Thoracic aorta (tissue), 2 donors: ENCODE measurements at regions not wholly inside any gene's neighbourhood (a gene's known extent, or its start where the extent isn't known, plus 50 kb on each side); places are given as distances from the start of the nearest gene placed in this dataset.

Experiments used
- ATAC-seq: fragments of 150-250 bp; one replicate; pipeline ENCODE4 v1.8.0; 2017; ENCODE audit warnings: low read depth; ENCODE audit not compliant: insufficient number of reproducible peaks, low FRiP score
- DNase-seq: peaks from one replicate; pipeline ENCODE4 v3.0.0-alpha.2; 2020; ENCODE audit warnings: low spot score
- H3K27ac ChIP-seq, 2 donors: fragments of 200-600 bp; sonication (generic); 1 replicate in 1 of 2; 2 replicates in 1 of 2; pipeline ENCODE4 v1.5.1; 2016; ENCODE audit warnings: mild to moderate bottlenecking in 2 of 2, moderate library complexity in 2 of 2
- H3K27me3 ChIP-seq: fragments of 200-600 bp; sonication (generic); replicated peaks from 2 replicates; pipeline ENCODE4 v1.6.0; 2016; ENCODE audit warnings: mild to moderate bottlenecking; ENCODE audit not compliant: insufficient read depth
- H3K36me3 ChIP-seq: fragments of 200-600 bp; sonication (generic); one replicate; pipeline ENCODE4 v1.5.1; 2016
- H3K4me1 ChIP-seq, 2 donors: fragments of 200-600 bp; sonication (generic); 1 replicate in 1 of 2; 2 replicates in 1 of 2; pipeline versions ENCODE4 v1.5.1 to v1.6.0; 2016; ENCODE audit warnings: low read depth in 2 of 2, mild to moderate bottlenecking in 1 of 2; ENCODE audit not compliant: control insufficient read depth in 1 of 2
- H3K4me3 ChIP-seq: fragments of 200-600 bp; sonication (generic); 2 replicates; pipeline ENCODE4 v1.5.1; 2016; ENCODE audit warnings: mild to moderate bottlenecking
- H3K9me3 ChIP-seq: fragments of 200-600 bp; sonication (generic); 2 replicates; pipeline ENCODE4 v1.5.1; 2016
- TF ChIP-seq, protein P1 (sequence below): fragments of 200-600 bp; sonication (generic); IDR thresholded peaks from one replicate; pipeline ENCODE4 v1.5.1; 2019; ENCODE audit warnings: antibody characterized with exemption

DNA sequence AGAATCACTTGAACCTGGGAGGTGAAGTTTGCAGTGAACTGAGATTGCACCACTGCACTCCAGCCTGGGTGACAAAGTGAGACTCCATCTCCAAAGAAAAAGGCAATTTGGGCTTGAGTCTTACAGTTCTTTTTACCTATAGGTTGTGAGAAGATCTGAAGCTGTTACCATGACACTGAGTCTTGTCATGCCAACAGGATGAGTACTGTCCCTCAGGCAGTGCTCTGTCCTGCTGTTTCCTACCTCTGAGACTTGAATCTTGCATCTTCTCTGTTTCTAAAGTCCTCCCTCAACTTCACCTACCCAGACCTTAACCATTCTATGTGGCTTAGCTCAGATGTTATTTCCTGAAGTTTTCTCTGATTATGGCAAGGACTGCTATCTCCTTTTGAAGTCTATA, 400.8 kb upstream of the PRICKLE1 start:
- Histone ChIP-seq H3K9me3 (no peaks in the 10 kb centered on the region), H3K36me3 (no peaks in the 10 kb centered on the region), H3K27me3 (no peaks in the 10 kb centered on the region), H3K27ac (no peak overlapping the region), H3K4me3 (no peak overlapping the region), H3K4me1 (no peaks in the 10 kb centered on the region)
- DNase-seq: no peak
- ATAC-seq: no peak
- TF ChIP-seq, protein P1, sequence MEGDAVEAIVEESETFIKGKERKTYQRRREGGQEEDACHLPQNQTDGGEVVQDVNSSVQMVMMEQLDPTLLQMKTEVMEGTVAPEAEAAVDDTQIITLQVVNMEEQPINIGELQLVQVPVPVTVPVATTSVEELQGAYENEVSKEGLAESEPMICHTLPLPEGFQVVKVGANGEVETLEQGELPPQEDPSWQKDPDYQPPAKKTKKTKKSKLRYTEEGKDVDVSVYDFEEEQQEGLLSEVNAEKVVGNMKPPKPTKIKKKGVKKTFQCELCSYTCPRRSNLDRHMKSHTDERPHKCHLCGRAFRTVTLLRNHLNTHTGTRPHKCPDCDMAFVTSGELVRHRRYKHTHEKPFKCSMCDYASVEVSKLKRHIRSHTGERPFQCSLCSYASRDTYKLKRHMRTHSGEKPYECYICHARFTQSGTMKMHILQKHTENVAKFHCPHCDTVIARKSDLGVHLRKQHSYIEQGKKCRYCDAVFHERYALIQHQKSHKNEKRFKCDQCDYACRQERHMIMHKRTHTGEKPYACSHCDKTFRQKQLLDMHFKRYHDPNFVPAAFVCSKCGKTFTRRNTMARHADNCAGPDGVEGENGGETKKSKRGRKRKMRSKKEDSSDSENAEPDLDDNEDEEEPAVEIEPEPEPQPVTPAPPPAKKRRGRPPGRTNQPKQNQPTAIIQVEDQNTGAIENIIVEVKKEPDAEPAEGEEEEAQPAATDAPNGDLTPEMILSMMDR: no peak

DNA sequence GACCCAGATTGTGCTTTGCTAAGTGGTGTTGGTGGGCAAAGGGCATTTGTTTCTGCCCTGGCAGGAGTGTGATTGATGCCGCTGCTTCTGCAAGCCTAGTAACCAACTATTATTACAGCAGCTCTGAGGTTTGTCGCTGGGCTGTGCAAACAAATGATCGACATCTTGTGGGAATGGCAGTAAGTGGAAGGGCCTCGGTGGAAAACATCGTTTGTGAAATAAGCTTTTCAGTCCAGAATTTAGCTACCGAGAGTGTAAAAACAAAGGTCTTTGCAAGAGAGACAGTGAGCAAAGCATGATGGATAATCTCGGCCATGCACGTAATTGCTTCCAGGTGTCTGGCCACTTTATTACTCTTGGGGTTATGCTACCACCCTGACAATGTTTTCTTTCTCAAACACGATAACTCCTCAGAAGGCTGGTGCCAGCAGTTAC, 397.7 kb upstream of the PRICKLE1 start:
- H3K27me3 ChIP-seq: no peaks in the 10 kb centered on the region
- no peak overlapping the region for H3K4me3 ChIP-seq
- ATAC-seq (no peak), DNase-seq (no peak)
- TF ChIP-seq, protein P1: no peak
- H3K27ac ChIP-seq: no peak overlapping the region
- no peaks in the 10 kb centered on the region for H3K9me3 ChIP-seq
- no peaks in the 10 kb centered on the region for H3K4me1 ChIP-seq
- H3K36me3 ChIP-seq: no peaks in the 10 kb centered on the region

DNA sequence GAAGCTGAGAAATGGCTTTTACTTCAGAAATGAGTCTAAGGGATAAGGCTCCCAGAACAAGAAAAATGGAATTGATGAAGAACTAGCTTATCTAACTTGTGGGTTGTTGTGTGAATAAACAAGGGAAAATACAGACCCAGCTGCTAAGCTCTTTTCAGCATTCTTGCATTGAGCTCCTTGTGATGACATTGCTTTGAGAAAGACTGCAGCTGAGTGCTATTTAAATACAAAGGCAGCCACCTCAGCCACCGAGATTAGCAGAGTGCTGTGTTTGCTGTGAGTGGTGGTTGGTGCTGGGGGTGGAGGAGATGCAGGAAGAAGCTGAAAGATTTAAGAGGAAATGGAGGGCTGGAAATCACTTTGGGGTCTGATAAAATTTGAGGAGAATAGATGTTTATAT, 396.0 kb upstream of the PRICKLE1 start:
- H3K36me3 ChIP-seq: no peaks in the 10 kb centered on the region
- no peaks in the 10 kb centered on the region for H3K4me1 ChIP-seq
- no peak for DNase-seq
- H3K4me3 ChIP-seq: no peak overlapping the region
- no peak for ATAC-seq
- H3K27ac ChIP-seq: no peak overlapping the region
- H3K9me3 ChIP-seq: no peaks in the 10 kb centered on the region
- H3K27me3 ChIP-seq: no peaks in the 10 kb centered on the region
- TF ChIP-seq, protein P1: no peak

DNA sequence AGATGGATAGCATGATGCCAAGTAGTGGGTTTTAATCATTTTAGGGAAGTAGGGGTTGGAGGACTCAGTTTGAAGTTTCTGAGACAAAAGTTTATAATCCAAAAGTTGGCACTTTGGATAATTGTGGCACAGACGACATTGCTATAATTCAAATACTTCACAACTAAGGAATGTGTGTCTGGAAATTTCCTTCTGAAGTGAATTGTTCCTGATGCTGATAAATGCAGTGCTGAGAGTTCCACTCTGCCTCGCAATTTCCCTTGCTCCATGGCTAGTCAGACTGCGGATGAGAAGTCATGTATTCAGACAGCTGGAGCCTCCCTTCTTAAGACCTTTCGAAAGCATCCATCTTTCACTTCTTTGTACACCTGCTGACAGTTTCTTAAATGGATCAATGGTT, 393.3 kb upstream of the PRICKLE1 start:
- H3K27ac ChIP-seq: no peak overlapping the region
- no peak for DNase-seq
- no peaks in the 10 kb centered on the region for H3K36me3 ChIP-seq
- TF ChIP-seq, protein P1: no peak
- H3K4me1 ChIP-seq: no peaks in the 10 kb centered on the region
- no peaks in the 10 kb centered on the region for H3K27me3 ChIP-seq
- ATAC-seq: no peak
- H3K9me3 ChIP-seq: no peaks in the 10 kb centered on the region
- H3K4me3 ChIP-seq: no peak overlapping the region

DNA sequence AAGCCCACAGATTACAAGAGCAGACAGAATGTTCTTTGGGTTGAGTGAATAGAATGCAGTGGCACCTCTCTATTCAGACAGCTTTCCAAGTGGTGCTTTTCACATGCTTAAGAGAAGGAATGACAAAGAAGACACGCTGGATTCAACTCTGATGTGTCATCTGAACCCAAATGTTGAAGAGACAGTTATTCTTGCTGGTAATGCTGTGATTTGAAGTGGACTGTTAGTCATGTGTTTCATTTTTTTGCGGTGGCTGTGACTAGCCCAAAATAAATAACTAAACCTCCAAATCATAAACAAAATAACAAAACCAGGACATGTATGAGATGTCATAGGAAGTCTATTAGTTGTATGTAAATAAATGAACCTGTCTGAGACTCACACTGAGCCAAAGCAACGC, 391.8 kb upstream of the PRICKLE1 start:
- DNase-seq (no peak), ATAC-seq (no peak)
- Histone ChIP-seq H3K4me3 (no peak overlapping the region), H3K27me3 (no peaks in the 10 kb centered on the region), H3K27ac (no peak overlapping the region), H3K9me3 (no peaks in the 10 kb centered on the region), H3K36me3 (no peaks in the 10 kb centered on the region), H3K4me1 (no peaks in the 10 kb centered on the region)
- TF ChIP-seq, protein P1: no peak
